ENCODE measurements at regions not wholly inside any gene's neighbourhood (a gene's known extent, or its start where the extent isn't known, plus 50 kb on each side); places are given as distances from the start of the nearest gene placed in this dataset.
"Not testable (repeated sequence)": the region's sequence is repeated elsewhere in the genome, so short reads cannot be mapped to it uniquely, and the experiment has no call there.

DNA sequence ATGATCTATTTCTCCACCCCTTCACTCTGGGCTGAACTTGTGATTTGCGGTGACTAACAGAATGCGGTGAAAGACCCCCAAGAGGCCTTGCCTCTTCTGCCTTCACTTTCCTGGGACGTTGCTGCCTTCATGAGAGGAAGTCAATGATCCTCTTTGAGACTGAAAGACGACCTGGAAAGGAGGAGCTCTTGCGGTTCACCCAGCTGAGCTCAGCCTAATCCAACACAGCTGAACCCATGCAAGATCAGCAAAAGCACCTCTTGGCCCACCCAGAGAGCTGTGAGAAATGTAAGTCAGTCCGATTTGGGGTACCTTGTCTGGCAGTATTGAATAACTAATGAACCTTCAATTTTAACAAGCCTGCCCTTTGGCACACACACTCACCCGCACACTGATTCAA lies 767.4 kb upstream of the TPTE start:
- Histone ChIP-seq H3K27ac (ENCODE audit: low read depth) (no peak overlapping the region), H2AFZ (no peak overlapping the region), H3K4me3 (no peak overlapping the region), H3K36me3 (ENCODE audit: insufficient read depth) (peaks cover 29% of the 10 kb centered on the region), H3K4me1 (ENCODE audit: insufficient read depth) (no peaks in the 10 kb centered on the region), H3K4me2 (no peak overlapping the region), H4K20me1 (replicated peaks; ENCODE audit: insufficient read depth) (no peaks in the 10 kb centered on the region), H3K79me2 (replicated peaks; ENCODE audit: insufficient read depth) (no peaks in the 10 kb centered on the region), H3F3A (replicated peaks; ENCODE audit: low read depth) (no peaks in the 10 kb centered on the region), H3K27me3 (ENCODE audit: insufficient read depth) (no peaks in the 10 kb centered on the region), H3K9me2 (ENCODE audit: insufficient read depth) (no peaks in the 10 kb centered on the region)
- no peak for DNase-seq (ENCODE audit: low spot score)
- Mint-ChIP-seq H3K9me3 (no peaks in the 10 kb centered on the region; the same call in 2 of the 3 replicates), H3K4me1 (no peaks in the 10 kb centered on the region), H3K4me3 (no peak overlapping the region), H3K27ac (no peak overlapping the region), H3K36me3 (ENCODE audit: low read depth) (peaks cover 7% of the 10 kb centered on the region), H3K27me3 (ENCODE audit: insufficient read depth, low read depth, poor library complexity) (no peaks in the 10 kb centered on the region)
- no peak for TF ChIP-seq JUNB (IDR thresholded peaks at IDR 0.05; ENCODE audit: unreplicated experiment)
- TF ChIP-seq, protein P1, sequence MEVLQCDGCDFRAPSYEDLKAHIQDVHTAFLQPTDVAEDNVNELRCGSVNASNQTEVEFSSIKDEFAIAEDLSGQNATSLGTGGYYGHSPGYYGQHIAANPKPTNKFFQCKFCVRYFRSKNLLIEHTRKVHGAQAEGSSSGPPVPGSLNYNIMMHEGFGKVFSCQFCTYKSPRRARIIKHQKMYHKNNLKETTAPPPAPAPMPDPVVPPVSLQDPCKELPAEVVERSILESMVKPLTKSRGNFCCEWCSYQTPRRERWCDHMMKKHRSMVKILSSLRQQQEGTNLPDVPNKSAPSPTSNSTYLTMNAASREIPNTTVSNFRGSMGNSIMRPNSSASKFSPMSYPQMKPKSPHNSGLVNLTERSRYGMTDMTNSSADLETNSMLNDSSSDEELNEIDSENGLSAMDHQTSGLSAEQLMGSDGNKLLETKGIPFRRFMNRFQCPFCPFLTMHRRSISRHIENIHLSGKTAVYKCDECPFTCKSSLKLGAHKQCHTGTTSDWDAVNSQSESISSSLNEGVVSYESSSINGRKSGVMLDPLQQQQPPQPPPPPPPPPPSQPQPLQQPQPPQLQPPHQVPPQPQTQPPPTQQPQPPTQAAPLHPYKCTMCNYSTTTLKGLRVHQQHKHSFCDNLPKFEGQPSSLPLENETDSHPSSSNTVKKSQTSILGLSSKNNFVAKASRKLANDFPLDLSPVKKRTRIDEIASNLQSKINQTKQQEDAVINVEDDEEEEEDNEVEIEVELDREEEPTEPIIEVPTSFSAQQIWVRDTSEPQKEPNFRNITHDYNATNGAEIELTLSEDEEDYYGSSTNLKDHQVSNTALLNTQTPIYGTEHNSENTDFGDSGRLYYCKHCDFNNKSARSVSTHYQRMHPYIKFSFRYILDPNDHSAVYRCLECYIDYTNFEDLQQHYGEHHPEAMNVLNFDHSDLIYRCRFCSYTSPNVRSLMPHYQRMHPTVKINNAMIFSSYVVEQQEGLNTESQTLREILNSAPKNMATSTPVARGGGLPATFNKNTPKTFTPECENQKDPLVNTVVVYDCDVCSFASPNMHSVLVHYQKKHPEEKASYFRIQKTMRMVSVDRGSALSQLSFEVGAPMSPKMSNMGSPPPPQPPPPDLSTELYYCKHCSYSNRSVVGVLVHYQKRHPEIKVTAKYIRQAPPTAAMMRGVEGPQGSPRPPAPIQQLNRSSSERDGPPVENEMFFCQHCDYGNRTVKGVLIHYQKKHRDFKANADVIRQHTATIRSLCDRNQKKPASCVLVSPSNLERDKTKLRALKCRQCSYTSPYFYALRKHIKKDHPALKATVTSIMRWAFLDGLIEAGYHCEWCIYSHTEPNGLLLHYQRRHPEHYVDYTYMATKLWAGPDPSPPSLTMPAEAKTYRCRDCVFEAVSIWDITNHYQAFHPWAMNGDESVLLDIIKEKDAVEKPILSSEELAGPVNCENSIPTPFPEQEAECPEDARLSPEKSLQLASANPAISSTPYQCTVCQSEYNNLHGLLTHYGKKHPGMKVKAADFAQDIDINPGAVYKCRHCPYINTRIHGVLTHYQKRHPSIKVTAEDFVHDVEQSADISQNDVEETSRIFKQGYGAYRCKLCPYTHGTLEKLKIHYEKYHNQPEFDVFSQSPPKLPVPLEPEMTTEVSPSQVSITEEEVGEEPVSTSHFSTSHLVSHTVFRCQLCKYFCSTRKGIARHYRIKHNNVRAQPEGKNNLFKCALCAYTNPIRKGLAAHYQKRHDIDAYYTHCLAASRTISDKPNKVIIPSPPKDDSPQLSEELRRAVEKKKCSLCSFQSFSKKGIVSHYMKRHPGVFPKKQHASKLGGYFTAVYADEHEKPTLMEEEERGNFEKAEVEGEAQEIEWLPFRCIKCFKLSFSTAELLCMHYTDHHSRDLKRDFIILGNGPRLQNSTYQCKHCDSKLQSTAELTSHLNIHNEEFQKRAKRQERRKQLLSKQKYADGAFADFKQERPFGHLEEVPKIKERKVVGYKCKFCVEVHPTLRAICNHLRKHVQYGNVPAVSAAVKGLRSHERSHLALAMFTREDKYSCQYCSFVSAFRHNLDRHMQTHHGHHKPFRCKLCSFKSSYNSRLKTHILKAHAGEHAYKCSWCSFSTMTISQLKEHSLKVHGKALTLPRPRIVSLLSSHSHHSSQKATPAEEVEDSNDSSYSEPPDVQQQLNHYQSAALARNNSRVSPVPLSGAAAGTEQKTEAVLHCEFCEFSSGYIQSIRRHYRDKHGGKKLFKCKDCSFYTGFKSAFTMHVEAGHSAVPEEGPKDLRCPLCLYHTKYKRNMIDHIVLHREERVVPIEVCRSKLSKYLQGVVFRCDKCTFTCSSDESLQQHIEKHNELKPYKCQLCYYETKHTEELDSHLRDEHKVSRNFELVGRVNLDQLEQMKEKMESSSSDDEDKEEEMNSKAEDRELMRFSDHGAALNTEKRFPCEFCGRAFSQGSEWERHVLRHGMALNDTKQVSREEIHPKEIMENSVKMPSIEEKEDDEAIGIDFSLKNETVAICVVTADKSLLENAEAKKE (CRISPR knock-in tag; IDR thresholded peaks at IDR 0.05), result no peak
- no peak for TF ChIP-seq EZH2 (IDR thresholded peaks at IDR 0.05; ENCODE audit: low read depth, unreplicated experiment)
- TF ChIP-seq ZNF331 (CRISPR knock-in tag; IDR thresholded peaks at IDR 0.05; ENCODE audit: low read depth), result no peak
- TF ChIP-seq STAT1 (IDR thresholded peaks at IDR 0.05; ENCODE audit: unreplicated experiment), result no peak
- no peak for TF ChIP-seq NANOG (IDR thresholded peaks at IDR 0.05; ENCODE audit: borderline replicate concordance)
- TF ChIP-seq, protein P2, sequence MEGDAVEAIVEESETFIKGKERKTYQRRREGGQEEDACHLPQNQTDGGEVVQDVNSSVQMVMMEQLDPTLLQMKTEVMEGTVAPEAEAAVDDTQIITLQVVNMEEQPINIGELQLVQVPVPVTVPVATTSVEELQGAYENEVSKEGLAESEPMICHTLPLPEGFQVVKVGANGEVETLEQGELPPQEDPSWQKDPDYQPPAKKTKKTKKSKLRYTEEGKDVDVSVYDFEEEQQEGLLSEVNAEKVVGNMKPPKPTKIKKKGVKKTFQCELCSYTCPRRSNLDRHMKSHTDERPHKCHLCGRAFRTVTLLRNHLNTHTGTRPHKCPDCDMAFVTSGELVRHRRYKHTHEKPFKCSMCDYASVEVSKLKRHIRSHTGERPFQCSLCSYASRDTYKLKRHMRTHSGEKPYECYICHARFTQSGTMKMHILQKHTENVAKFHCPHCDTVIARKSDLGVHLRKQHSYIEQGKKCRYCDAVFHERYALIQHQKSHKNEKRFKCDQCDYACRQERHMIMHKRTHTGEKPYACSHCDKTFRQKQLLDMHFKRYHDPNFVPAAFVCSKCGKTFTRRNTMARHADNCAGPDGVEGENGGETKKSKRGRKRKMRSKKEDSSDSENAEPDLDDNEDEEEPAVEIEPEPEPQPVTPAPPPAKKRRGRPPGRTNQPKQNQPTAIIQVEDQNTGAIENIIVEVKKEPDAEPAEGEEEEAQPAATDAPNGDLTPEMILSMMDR (conservative IDR thresholded peaks at IDR 0.05; ENCODE audit: low read depth in 2 of 2), result no peak
- TF ChIP-seq, protein P3, sequence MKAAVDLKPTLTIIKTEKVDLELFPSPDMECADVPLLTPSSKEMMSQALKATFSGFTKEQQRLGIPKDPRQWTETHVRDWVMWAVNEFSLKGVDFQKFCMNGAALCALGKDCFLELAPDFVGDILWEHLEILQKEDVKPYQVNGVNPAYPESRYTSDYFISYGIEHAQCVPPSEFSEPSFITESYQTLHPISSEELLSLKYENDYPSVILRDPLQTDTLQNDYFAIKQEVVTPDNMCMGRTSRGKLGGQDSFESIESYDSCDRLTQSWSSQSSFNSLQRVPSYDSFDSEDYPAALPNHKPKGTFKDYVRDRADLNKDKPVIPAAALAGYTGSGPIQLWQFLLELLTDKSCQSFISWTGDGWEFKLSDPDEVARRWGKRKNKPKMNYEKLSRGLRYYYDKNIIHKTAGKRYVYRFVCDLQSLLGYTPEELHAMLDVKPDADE (IDR thresholded peaks at IDR 0.05), result no peak
- no peak for ATAC-seq

DNA sequence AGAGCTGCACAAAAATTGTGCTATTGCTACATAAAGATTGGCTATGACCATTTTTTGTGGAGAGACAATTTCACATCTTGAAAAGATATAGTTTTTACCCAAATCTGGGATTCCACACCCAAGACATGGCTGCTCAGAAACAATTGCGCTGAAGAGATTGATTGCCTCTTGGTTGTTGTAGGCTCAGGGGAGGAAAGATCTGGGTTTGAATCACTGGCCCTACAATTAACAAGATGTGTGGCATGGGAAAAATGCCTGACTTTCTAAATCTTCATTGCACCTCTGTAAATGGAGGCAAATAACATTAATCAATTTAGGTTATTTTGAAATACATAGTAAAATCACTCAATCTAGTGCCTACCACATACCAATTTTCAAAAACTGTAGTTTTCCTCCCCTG lies 766.9 kb upstream of the TPTE start:
- not testable (repeated sequence) for H3F3A ChIP-seq (replicated peaks; ENCODE audit: low read depth); H2AFZ ChIP-seq; H3K4me1 Mint-ChIP-seq; H3K9me3 Mint-ChIP-seq; H3K79me2 ChIP-seq (replicated peaks; ENCODE audit: insufficient read depth); H3K4me3 ChIP-seq; H3K27ac Mint-ChIP-seq; H3K9me2 ChIP-seq (ENCODE audit: insufficient read depth); H3K4me2 ChIP-seq; ATAC-seq; H3K27ac ChIP-seq (ENCODE audit: low read depth); H3K36me3 Mint-ChIP-seq (ENCODE audit: low read depth); H4K20me1 ChIP-seq (replicated peaks; ENCODE audit: insufficient read depth); H3K27me3 Mint-ChIP-seq (ENCODE audit: insufficient read depth, low read depth, poor library complexity); H3K4me3 Mint-ChIP-seq; H3K27me3 ChIP-seq (ENCODE audit: insufficient read depth); DNase-seq (ENCODE audit: low spot score); H3K4me1 ChIP-seq (ENCODE audit: insufficient read depth)
- H3K36me3 ChIP-seq (ENCODE audit: insufficient read depth), result peaks cover 26% of the 10 kb centered on the region
